Astrocyte of the spinal cord (primary cell): ENCODE measurements at regions not wholly inside any gene's neighbourhood (a gene's known extent, or its start where the extent isn't known, plus 50 kb on each side); places are given as distances from the start of the nearest gene placed in this dataset.

Experiments
- DNase-seq: peaks from one replicate; pipeline ENCODE4 v3.0.0; 2011; ENCODE audit warnings: low read depth, low spot score
- H3K4me3 ChIP-seq: 2 replicates; pipeline ENCODE4 v1.5.1; 2011; ENCODE audit warnings: low read depth, mild to moderate bottlenecking, low read length, moderate library complexity
- CTCF ChIP-seq: IDR thresholded peaks from 2 replicates; pipeline ENCODE4 v1.5.1; 2012; ENCODE audit warnings: low read depth, mild to moderate bottlenecking, low read length, inconsistent platforms
- in situ Hi-C: cut with HindIII; loops from 2 replicates; pipeline ENCODE4 v1.10.0; 2017; ENCODE audit warnings: low sequenced_read_pairs

DNA sequence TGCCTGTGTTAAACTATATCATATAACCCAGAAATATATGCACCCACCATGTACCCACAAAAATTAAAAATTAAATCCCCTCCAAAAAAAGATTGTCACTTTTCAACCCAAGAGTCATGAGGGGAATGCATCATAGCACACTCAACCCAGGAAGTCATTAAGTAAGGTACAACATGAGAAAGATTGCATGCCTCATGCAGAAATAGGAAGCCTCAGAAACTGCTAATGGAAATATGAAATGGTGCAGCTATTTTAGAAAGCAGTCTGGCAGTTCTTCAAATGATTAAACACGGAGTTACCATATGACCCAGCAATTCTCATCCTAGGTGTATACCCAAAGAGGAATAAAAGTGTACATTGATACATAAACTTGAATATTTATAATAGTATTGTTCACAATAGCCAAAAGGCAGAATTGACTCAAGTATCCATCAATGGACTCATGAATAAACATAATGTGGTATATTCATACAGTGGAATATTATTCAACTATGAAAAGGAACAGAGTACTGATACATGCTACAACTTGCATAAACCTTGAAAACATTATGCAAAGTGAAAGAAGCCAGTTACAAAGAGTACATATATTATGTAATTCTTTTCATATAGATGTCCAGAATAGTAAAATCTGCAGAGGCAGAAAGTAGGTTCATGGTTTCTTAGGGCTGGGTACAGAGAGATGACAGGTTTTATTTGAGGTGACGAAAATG is 70.4 kb downstream of the TMEM100 start:
- no peak overlapping the region for H3K4me3 ChIP-seq
- in situ Hi-C loops, result no loop called here
- no peak for DNase-seq
- TF ChIP-seq CTCF, result no peak

DNA sequence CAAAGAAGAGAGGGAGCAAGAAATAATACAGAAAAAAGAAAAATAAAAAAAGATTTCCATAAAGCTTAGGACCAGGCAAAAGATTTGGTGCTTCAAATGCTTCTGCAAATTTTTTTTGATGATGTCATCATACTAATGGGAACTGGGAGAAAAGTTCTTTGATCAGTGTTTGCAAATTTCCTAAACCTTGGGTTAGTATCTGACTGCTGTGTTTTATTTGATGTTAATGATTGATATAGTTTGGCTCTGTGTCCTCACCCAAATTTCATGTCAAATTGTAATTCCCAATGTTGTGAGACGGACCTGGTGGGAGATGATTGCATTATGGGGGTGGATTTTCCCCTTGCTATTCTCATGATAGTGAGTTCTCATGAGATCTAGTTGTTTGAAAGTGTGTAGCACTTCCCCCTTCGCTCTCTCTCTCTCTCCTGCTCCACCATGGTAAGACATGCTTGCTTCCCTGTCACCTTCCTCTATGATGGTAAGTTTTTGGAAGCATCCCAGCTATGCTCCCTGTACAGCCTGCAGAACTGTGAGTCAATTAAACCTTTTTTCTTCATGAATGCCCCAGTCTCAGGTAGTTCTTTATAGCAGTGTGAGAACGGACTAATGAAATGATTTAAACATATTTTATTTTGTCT is 72.6 kb downstream of the TMEM100 start:
- TF ChIP-seq CTCF, result no peak
- in situ Hi-C loops, result no loop called here

GRCh38 chr17:55648086-55648485 is 74.6 kb downstream of the TMEM100 start:
- TF ChIP-seq CTCF, result no peak
- in situ Hi-C loops, result no loop called here
- H3K4me3 ChIP-seq, result no peak overlapping the region
- no peak for DNase-seq

More for the DNA sequence above, 72.6 kb downstream of the TMEM100 start:
- no peak overlapping the region for H3K4me3 ChIP-seq
- DNase-seq, result no peak

DNA sequence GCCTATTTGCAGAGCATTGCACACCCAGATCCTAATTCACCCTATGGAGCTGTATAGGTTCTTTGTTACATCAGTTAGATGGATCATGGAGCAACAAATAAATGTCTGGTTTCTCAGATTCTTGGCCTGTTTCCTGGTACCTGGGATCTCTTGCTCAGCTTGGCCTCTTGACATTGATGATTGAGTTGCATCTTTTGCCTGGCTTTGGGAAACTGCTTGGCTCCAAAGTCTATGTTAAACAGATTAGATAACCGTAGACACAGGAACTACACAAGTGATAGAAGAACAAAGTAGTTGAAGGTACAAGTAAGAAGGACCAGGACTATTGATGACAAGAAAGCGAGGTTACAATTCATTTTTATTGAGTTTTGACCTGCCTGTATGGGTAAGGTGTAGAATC is 77.3 kb downstream of the TMEM100 start:
- DNase-seq, result no peak
- H3K4me3 ChIP-seq, result no peak overlapping the region
- no peak for TF ChIP-seq CTCF
- in situ Hi-C loops, result no loop called here

DNA sequence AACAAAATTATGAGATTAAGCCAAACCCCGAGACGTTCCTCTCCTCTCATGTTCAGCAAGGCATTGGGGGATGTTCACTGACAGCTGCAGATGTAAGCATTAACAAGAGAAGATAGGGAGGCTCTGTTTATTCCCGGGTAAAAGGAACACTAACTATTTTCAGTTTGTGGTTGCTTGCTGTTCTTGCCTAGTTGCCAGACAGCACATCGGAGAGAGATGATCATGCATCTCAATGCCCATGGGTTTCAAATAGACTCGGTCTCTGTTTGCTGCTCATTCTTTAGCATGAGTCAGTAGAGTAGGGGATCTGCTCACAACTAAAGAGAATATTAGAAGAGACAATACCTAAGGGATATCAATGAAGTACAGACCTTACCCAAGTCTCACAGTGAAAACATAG is 78.3 kb downstream of the TMEM100 start:
- H3K4me3 ChIP-seq, result no peak overlapping the region
- no peak for DNase-seq
- in situ Hi-C loops, result no loop called here
- no peak for TF ChIP-seq CTCF

DNA sequence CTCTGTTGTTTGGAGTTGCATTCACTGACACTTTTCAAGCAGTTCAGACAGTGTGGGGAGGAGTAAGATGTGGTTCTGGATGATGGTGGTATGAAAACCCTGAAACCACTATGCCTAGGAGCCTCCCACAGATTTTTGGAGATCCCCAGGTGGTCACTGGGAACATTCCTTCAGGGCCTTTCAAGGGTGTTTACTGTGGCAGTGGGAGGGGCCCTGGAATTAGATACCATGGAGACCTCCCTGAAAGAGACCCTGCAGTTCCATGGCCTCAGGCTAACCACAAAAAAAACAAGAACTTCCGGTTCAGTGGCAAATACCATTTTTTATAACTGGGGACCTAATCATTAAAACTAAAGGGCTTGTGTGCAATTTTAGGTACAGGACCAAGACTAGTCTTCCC is 79.9 kb downstream of the TMEM100 start:
- no peak for TF ChIP-seq CTCF
- no peak overlapping the region for H3K4me3 ChIP-seq
- in situ Hi-C loops, result no loop called here
- DNase-seq, result peak; percentile 14
